GM12878 (cell line): ENCODE measurements at regions not wholly inside any gene's neighbourhood (a gene's known extent, or its start where the extent isn't known, plus 50 kb on each side); places are given as distances from the start of the nearest gene placed in this dataset.

Experiments used
- CBX3 ChIP-seq: fragments of 200-600 bp; sonication (generic); IDR thresholded peaks from 2 replicates; pipeline ENCODE4 v1.6.1; 2016; ENCODE audit warnings: low read depth, borderline replicate concordance
- GABPA ChIP-seq: IDR thresholded peaks from 2 replicates; pipeline ENCODE4 v1.6.1; 2014; ENCODE audit warnings: antibody characterized with exemption, low read depth, mild to moderate bottlenecking, inconsistent platforms
- KAT2A ChIP-seq: conservative IDR thresholded peaks from 2 replicates; pipeline ENCODE4 v1.6.1; 2011; ENCODE audit warnings: low read depth, low read length; ENCODE audit not compliant: control insufficient read depth
- MTA3 ChIP-seq: IDR thresholded peaks from 2 replicates; pipeline ENCODE4 v1.6.1; 2012; ENCODE audit warnings: low read length, inconsistent platforms, borderline replicate concordance
- NR2C2 ChIP-seq: IDR thresholded peaks from 2 replicates; pipeline ENCODE4 v1.6.1; 2011; ENCODE audit warnings: borderline replicate concordance, low read depth; ENCODE audit not compliant: control insufficient read depth, insufficient read length
- SIX5 ChIP-seq: IDR thresholded peaks from 2 replicates; pipeline ENCODE4 v1.6.1; 2011; ENCODE audit warnings: mild to moderate bottlenecking, low read depth, low read length, moderate library complexity; ENCODE audit not compliant: severe bottlenecking
- SMARCA5 ChIP-seq: fragments of 450-650 bp; IDR thresholded peaks from 2 replicates; pipeline ENCODE4 v1.6.1; 2017; ENCODE audit warnings: mild to moderate bottlenecking
- SUPT20H ChIP-seq: IDR thresholded peaks from 2 replicates; pipeline ENCODE4 v1.6.1; 2011; ENCODE audit warnings: low read depth, mild to moderate bottlenecking, low read length, moderate library complexity, borderline replicate concordance; ENCODE audit not compliant: control insufficient read depth
- TF ChIP-seq, protein P1 (sequence below): fragments of 450-650 bp; IDR thresholded peaks from 2 replicates; pipeline ENCODE4 v1.6.1; 2017; ENCODE audit warnings: mild to moderate bottlenecking, moderate library complexity
- TF ChIP-seq, protein P2 (sequence below): fragments of 450-650 bp; IDR thresholded peaks from 2 replicates; pipeline ENCODE4 v1.6.1; 2016; ENCODE audit warnings: mild to moderate bottlenecking, moderate library complexity, borderline replicate concordance
- TF ChIP-seq, protein P3 (sequence below): fragments of 450-650 bp; IDR thresholded peaks from 2 replicates; pipeline ENCODE4 v1.6.1; 2017; ENCODE audit warnings: mild to moderate bottlenecking, moderate library complexity

DNA sequence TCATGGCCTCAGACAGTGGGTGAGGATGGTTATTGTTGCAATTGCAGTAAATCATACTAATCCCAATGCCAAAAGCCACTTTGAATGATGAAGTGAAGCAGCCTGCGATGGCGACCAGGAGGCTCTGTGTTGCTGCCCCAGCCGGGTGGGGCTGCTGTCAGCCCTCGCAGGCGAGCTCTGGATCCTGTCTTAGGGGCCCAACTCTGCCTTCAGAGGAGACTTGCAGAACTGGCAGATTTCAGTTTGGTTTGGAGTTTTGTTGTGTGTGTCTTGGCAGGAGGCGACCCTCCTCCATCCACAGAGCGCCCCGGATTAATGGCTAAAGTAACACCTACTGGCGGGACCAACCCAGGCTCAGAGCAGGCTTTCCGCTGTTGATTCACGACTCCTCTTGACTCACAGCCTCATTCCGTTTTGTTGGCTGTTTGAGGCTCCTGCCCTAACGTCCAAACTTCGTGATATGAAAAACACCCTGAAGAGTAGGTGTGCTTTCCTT lies 67.9 kb upstream of the BMPER start (continued):
- TF ChIP-seq SUPT20H = no peak
- TF ChIP-seq, protein P1, sequence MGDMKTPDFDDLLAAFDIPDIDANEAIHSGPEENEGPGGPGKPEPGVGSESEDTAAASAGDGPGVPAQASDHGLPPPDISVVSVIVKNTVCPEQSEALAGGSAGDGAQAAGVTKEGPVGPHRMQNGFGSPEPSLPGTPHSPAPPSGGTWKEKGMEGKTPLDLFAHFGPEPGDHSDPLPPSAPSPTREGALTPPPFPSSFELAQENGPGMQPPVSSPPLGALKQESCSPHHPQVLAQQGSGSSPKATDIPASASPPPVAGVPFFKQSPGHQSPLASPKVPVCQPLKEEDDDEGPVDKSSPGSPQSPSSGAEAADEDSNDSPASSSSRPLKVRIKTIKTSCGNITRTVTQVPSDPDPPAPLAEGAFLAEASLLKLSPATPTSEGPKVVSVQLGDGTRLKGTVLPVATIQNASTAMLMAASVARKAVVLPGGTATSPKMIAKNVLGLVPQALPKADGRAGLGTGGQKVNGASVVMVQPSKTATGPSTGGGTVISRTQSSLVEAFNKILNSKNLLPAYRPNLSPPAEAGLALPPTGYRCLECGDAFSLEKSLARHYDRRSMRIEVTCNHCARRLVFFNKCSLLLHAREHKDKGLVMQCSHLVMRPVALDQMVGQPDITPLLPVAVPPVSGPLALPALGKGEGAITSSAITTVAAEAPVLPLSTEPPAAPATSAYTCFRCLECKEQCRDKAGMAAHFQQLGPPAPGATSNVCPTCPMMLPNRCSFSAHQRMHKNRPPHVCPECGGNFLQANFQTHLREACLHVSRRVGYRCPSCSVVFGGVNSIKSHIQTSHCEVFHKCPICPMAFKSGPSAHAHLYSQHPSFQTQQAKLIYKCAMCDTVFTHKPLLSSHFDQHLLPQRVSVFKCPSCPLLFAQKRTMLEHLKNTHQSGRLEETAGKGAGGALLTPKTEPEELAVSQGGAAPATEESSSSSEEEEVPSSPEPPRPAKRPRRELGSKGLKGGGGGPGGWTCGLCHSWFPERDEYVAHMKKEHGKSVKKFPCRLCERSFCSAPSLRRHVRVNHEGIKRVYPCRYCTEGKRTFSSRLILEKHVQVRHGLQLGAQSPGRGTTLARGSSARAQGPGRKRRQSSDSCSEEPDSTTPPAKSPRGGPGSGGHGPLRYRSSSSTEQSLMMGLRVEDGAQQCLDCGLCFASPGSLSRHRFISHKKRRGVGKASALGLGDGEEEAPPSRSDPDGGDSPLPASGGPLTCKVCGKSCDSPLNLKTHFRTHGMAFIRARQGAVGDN = no peak
- no peak for TF ChIP-seq NR2C2
- TF ChIP-seq SMARCA5 = no peak
- TF ChIP-seq, protein P2, sequence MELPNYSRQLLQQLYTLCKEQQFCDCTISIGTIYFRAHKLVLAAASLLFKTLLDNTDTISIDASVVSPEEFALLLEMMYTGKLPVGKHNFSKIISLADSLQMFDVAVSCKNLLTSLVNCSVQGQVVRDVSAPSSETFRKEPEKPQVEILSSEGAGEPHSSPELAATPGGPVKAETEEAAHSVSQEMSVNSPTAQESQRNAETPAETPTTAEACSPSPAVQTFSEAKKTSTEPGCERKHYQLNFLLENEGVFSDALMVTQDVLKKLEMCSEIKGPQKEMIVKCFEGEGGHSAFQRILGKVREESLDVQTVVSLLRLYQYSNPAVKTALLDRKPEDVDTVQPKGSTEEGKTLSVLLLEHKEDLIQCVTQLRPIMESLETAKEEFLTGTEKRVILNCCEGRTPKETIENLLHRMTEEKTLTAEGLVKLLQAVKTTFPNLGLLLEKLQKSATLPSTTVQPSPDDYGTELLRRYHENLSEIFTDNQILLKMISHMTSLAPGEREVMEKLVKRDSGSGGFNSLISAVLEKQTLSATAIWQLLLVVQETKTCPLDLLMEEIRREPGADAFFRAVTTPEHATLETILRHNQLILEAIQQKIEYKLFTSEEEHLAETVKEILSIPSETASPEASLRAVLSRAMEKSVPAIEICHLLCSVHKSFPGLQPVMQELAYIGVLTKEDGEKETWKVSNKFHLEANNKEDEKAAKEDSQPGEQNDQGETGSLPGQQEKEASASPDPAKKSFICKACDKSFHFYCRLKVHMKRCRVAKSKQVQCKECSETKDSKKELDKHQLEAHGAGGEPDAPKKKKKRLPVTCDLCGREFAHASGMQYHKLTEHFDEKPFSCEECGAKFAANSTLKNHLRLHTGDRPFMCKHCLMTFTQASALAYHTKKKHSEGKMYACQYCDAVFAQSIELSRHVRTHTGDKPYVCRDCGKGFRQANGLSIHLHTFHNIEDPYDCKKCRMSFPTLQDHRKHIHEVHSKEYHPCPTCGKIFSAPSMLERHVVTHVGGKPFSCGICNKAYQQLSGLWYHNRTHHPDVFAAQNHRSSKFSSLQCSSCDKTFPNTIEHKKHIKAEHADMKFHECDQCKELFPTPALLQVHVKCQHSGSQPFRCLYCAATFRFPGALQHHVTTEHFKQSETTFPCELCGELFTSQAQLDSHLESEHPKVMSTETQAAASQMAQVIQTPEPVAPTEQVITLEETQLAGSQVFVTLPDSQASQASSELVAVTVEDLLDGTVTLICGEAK = no peak
- no peak for TF ChIP-seq GABPA
- TF ChIP-seq CBX3 = no peak
- no peak for TF ChIP-seq MTA3
- TF ChIP-seq, protein P3, sequence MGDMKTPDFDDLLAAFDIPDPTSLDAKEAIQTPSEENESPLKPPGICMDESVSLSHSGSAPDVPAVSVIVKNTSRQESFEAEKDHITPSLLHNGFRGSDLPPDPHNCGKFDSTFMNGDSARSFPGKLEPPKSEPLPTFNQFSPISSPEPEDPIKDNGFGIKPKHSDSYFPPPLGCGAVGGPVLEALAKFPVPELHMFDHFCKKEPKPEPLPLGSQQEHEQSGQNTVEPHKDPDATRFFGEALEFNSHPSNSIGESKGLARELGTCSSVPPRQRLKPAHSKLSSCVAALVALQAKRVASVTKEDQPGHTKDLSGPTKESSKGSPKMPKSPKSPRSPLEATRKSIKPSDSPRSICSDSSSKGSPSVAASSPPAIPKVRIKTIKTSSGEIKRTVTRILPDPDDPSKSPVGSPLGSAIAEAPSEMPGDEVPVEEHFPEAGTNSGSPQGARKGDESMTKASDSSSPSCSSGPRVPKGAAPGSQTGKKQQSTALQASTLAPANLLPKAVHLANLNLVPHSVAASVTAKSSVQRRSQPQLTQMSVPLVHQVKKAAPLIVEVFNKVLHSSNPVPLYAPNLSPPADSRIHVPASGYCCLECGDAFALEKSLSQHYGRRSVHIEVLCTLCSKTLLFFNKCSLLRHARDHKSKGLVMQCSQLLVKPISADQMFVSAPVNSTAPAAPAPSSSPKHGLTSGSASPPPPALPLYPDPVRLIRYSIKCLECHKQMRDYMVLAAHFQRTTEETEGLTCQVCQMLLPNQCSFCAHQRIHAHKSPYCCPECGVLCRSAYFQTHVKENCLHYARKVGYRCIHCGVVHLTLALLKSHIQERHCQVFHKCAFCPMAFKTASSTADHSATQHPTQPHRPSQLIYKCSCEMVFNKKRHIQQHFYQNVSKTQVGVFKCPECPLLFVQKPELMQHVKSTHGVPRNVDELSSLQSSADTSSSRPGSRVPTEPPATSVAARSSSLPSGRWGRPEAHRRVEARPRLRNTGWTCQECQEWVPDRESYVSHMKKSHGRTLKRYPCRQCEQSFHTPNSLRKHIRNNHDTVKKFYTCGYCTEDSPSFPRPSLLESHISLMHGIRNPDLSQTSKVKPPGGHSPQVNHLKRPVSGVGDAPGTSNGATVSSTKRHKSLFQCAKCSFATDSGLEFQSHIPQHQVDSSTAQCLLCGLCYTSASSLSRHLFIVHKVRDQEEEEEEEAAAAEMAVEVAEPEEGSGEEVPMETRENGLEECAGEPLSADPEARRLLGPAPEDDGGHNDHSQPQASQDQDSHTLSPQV = no peak
- no peak for TF ChIP-seq SIX5
- no peak for TF ChIP-seq KAT2A
